MM.1S (cell line): ENCODE measurements at regions not wholly inside any gene's neighbourhood (a gene's known extent, or its start where the extent isn't known, plus 50 kb on each side); places are given as distances from the start of the nearest gene placed in this dataset.

Experiments used
- EZH2 ChIP-seq: fragments of 300-600 bp; sonication (generic); optimal IDR thresholded peaks from 2 replicates; pipeline ENCODE3; 2017; ENCODE audit warnings: low read depth, mild to moderate bottlenecking, antibody characterized with exemption, low read length, mixed read lengths
- EZH2phosphoT487 ChIP-seq: fragments of 300-600 bp; sonication (generic); IDR thresholded peaks from 2 replicates; pipeline ENCODE4 v1.6.1; 2018; ENCODE audit warnings: antibody characterized with exemption, low read length
- TF ChIP-seq, protein P1 (sequence below): fragments of 300-600 bp; sonication (generic); IDR thresholded peaks from 2 replicates; pipeline ENCODE4 v1.5.1; 2016; ENCODE audit warnings: antibody characterized with exemption, low read length, mixed read lengths

DNA sequence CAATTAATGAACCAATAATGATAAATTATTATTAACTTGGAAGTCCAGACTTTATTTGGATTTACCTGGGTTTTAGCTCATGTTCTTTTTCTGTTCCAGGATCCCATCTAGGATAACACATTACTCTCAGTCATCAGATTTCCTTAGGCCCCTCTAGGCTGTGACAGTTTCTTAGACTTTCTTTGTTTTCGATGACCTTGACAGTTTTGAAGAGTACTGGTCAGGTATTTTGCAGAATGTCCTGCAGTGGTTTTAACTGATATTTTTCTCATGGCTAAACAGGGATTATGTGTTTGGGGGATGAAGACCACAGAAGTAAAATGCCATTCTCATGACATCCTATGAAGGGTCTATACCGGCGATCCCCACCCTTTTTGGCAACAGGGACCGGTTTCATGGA is 144.0 kb downstream of the NAV1 start:
- TF ChIP-seq EZH2phosphoT487, result no peak
- TF ChIP-seq, protein P1, sequence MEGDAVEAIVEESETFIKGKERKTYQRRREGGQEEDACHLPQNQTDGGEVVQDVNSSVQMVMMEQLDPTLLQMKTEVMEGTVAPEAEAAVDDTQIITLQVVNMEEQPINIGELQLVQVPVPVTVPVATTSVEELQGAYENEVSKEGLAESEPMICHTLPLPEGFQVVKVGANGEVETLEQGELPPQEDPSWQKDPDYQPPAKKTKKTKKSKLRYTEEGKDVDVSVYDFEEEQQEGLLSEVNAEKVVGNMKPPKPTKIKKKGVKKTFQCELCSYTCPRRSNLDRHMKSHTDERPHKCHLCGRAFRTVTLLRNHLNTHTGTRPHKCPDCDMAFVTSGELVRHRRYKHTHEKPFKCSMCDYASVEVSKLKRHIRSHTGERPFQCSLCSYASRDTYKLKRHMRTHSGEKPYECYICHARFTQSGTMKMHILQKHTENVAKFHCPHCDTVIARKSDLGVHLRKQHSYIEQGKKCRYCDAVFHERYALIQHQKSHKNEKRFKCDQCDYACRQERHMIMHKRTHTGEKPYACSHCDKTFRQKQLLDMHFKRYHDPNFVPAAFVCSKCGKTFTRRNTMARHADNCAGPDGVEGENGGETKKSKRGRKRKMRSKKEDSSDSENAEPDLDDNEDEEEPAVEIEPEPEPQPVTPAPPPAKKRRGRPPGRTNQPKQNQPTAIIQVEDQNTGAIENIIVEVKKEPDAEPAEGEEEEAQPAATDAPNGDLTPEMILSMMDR, result no peak
- TF ChIP-seq EZH2, result no peak
